Thyroid gland (tissue), 4 donors: ENCODE measurements at regions not wholly inside any gene's neighbourhood (a gene's known extent, or its start where the extent isn't known, plus 50 kb on each side); places are given as distances from the start of the nearest gene placed in this dataset.

Experiments used
- DNase-seq, 2 donors: peaks; one replicate each; pipeline ENCODE4 v3.0.0-alpha.2; 2019
- H3K27ac ChIP-seq, 3 donors: fragments of 200-600 bp; sonication (generic); 1 replicate in 2 of 3; 2 replicates in 1 of 3; pipeline ENCODE4 v1.5.1; 2016 to 2019; ENCODE audit warnings: mild to moderate bottlenecking in 1 of 3, moderate library complexity in 1 of 3
- H3K27me3 ChIP-seq: fragments of 200-600 bp; sonication (generic); one replicate; pipeline ENCODE4 v1.5.1; 2019
- H3K36me3 ChIP-seq, 2 donors: fragments of 200-600 bp; sonication (generic); one replicate each; pipeline ENCODE4 v1.5.1; 2016 to 2019
- H3K4me1 ChIP-seq, 2 donors: fragments of 200-600 bp; sonication (generic); one replicate each; pipeline ENCODE4 v1.5.1; 2017 to 2019
- H3K4me3 ChIP-seq, 3 donors: fragments of 200-600 bp; sonication (generic); replicated peaks in 1 of 3; 1 replicate in 2 of 3; 2 replicates in 1 of 3; pipeline ENCODE4 v1.5.1; 2016; ENCODE audit warnings: mild to moderate bottlenecking in 1 of 3
- H3K9me3 ChIP-seq: fragments of 200-600 bp; sonication (generic); one replicate; pipeline ENCODE4 v1.5.1; 2017
- CTCF ChIP-seq, 6 experiments: fragments of 200-600 bp in 3 of 6; fragments of 450-650 bp in 3 of 6; sonication (generic) in 3 of 6; IDR thresholded peaks; one replicate each; pipeline ENCODE4 v1.5.1; 2016 to 2019; ENCODE audit warnings: antibody characterized with exemption in 6 of 6, mild to moderate bottlenecking in 2 of 6, inconsistent platforms in 1 of 6, moderate library complexity in 1 of 6
- POLR2A ChIP-seq, 2 donors: fragments of 450-650 bp; IDR thresholded peaks; one replicate each; pipeline ENCODE4 v1.6.1; 2017; ENCODE audit warnings: antibody characterized with exemption in 2 of 2, mild to moderate bottlenecking in 2 of 2, moderate library complexity in 1 of 2
- WGBS, 2 donors: methylation state at CpG; one replicate each; pipeline ENCODE4 v1.1.5; 2017; 5-methylcytosine and 5-hydroxymethylcytosine counted together
- intact Hi-C: fragments of 100-400 bp; cut with DNase I; formaldehyde crosslinking; loops from one replicate; pipeline ENCODE4 v1.15.1; 2023

DNA sequence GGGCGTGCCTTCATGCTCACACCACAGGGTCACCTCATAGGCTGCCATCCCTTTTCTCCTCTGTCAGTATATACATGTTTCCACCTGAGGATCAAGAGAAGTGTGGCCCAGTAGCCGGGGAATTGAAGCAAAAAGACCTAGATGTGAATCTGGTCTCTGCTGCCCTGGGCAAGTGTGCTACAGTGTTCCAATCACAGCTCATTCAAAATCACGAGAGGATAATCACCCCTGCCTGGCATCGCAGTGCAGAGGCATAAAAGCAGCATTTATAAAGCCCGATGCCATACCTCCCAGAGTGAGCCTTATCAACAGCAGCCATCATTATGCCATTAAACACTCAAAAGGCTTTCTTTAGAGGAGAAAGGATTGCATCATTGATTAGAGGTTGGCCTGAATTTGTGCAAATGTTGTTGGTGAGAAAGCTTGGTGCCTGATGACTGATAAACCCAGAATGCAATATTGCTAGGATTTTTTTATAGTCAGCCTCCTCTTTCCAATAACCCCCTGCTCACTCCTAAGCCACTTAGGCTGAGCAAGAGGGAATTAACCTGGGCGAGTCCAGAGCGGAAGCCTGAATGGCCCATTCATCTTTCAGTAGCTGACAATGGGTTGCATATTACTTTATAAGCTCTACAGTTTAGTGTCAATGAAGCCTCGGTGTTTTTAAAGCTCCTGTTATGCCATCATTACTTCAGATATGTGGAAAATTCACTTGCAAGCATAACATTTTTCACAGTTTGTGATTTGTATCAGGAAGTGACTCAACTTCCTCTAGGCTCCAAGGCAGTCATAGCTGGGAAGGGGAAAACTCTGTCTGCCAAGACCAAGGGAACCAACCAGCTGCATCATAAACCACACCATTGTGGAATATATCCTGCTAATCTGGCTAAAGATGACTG, 92.5 kb upstream of the NXT1 start:
- 67 to 72% methylated on average over 8 of the region's 8 CpGs for WGBS, 2 donors
- H3K4me1 ChIP-seq = peaks cover 0 to 15% of the 10 kb centered on the region in 2 donors
- DNase-seq = no peak
- peak overlapping the region; percentile 57 to 74 (median 67) for H3K27ac ChIP-seq
- TF ChIP-seq POLR2A (IDR thresholded peaks at IDR 0.05) = peak in 1 of 2 donors; percentile 6
- TF ChIP-seq CTCF (IDR thresholded peaks at IDR 0.05) = no peak
- H3K4me3 ChIP-seq = no peak overlapping the region
- H3K27me3 ChIP-seq = no peaks in the 10 kb centered on the region
- no peaks in the 10 kb centered on the region for H3K9me3 ChIP-seq
- no peaks in the 10 kb centered on the region for H3K36me3 ChIP-seq
- intact Hi-C loops = no loop called here

DNA sequence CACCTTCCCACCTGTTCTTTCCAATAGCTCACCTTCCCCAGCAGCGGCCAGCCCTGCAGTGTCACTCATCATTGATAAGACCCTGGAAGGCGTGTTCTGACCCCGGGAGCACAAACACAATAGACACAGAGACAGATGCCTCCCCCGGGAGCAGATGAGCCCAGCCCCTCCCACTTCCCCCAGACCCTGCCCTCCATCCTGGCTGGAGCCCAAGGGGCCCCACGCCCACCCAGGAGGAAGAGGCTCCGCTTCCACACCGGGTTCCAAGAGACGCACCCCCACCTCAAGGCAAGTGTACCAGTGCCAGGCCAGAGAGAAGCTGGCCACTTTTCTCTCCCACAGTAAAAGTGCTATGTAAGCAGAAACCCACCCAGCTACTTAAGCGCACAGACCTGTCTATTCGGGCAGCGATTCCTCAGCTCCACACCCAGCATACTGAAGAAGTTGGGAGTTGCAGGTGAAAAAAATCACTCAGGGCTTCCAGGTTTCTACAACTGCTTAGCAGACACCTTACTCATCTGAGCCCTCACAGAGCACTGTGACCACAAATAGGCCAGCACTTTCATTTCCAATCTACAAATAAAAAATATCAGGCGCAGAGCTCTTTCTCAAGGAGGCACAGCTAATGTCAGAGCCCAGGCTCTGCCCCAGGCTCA, 93.4 kb upstream of the NXT1 start:
- Histone ChIP-seq H3K27me3 (no peaks in the 10 kb centered on the region), H3K36me3 (no peaks in the 10 kb centered on the region), H3K4me3 (no peak overlapping the region), H3K4me1 (peaks cover 0 to 15% of the 10 kb centered on the region in 2 donors), H3K27ac (peak overlapping the region; percentile 57 to 74 (median 67)), H3K9me3 (no peaks in the 10 kb centered on the region)
- intact Hi-C loops = no loop called here
- TF ChIP-seq CTCF (IDR thresholded peaks at IDR 0.05) (no peak), POLR2A (IDR thresholded peaks at IDR 0.05) (no peak)
- no peak for DNase-seq
- WGBS, 2 donors = 44 to 57% methylated on average over 11 to 12 of the region's 12 CpGs

- WGBS, 2 donors = 63 to 69% methylated on average over 6 of the region's 6 CpGs
- Histone ChIP-seq H3K36me3 (no peaks in the 10 kb centered on the region), H3K9me3 (no peaks in the 10 kb centered on the region), H3K4me1 (peaks cover 0 to 15% of the 10 kb centered on the region in 2 donors), H3K4me3 (no peak overlapping the region), H3K27me3 (no peaks in the 10 kb centered on the region), H3K27ac (no peak overlapping the region)
- intact Hi-C loops = no loop called here
- no peak for DNase-seq
- TF ChIP-seq POLR2A (IDR thresholded peaks at IDR 0.05) (no peak), CTCF (IDR thresholded peaks at IDR 0.05) (no peak)
Observed at GRCh38 chr20:23255716-23256385, 94.7 kb upstream of the NXT1 start.

DNA sequence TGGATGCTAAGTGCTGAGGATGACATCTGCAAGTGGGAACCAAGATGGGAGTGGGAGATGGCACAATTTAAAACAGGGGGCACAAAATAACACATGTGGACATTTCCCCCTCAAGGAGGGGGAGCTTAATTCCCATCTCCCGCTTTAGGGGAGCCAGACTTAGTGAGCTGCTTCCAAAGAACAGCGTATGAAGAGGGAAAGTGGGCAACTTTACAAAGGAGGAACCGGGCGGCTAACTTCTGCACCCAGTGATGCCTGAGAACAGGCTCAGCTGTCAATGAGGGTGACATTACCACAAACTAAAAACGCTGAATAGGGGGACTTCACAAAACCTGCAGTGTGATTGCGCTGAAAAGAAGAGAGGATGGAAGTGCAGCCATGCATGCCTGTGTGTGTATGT, 95.5 kb upstream of the NXT1 start:
- H3K4me1 ChIP-seq = peaks cover 0 to 15% of the 10 kb centered on the region in 2 donors
- 59 to 71% methylated on average over 6 of the region's 6 CpGs for WGBS, 2 donors
- H3K27ac ChIP-seq = no peak overlapping the region
- TF ChIP-seq POLR2A (IDR thresholded peaks at IDR 0.05) (no peak), CTCF (IDR thresholded peaks at IDR 0.05) (no peak)
- H3K36me3 ChIP-seq = no peaks in the 10 kb centered on the region
- intact Hi-C loops = no loop called here
- no peaks in the 10 kb centered on the region for H3K9me3 ChIP-seq
- DNase-seq = no peak
- no peaks in the 10 kb centered on the region for H3K27me3 ChIP-seq
- H3K4me3 ChIP-seq = no peak overlapping the region
